ENCODE measurements at regions not wholly inside any gene's neighbourhood (a gene's known extent, or its start where the extent isn't known, plus 50 kb on each side); places are given as distances from the start of the nearest gene placed in this dataset.

GRCh38 chr14:45970621-45971020, 681.0 kb downstream of the RPL10L start:
- TF ChIP-seq EZH2 (IDR thresholded peaks at IDR 0.05; ENCODE audit: insufficient read depth, poor library complexity, severe bottlenecking), result no peak
- TF ChIP-seq EZH2phosphoT487 (IDR thresholded peaks at IDR 0.05; ENCODE audit: insufficient read depth, low read depth), result no peak
